WERI-Rb-1 (cell line): ENCODE measurements at regions not wholly inside any gene's neighbourhood (a gene's known extent, or its start where the extent isn't known, plus 50 kb on each side); places are given as distances from the start of the nearest gene placed in this dataset.
"Not testable (repeated sequence)": the region's sequence is repeated elsewhere in the genome, so short reads cannot be mapped to it uniquely, and the experiment has no call there.

ENCODE experiments used
- DNase-seq: peaks from one replicate; pipeline ENCODE4 v3.0.0-alpha.2; 2020
- H3K27ac ChIP-seq: fragments of 250-450 bp; sonication (Bioruptor Pico); 2 replicates; pipeline ENCODE4 v1.5.1; 2020; ENCODE audit warnings: mild to moderate bottlenecking, moderate library complexity
- H3K27me3 ChIP-seq: fragments of 250-450 bp; sonication (Bioruptor Pico); 2 replicates; pipeline ENCODE4 v1.5.1; 2021; ENCODE audit warnings: mild to moderate bottlenecking, low read depth, moderate library complexity; ENCODE audit not compliant: insufficient read depth, severe bottlenecking
- H3K36me3 ChIP-seq: fragments of 250-450 bp; sonication (Bioruptor Pico); 2 replicates; pipeline ENCODE4 v1.5.1; 2020; ENCODE audit warnings: mild to moderate bottlenecking, moderate library complexity
- H3K4me3 ChIP-seq: 2 replicates; pipeline ENCODE4 v1.5.1; 2011; ENCODE audit warnings: low read depth, mild to moderate bottlenecking, control low read depth, low read length
- H3K9me3 ChIP-seq: fragments of 250-450 bp; sonication (Bioruptor Pico); 2 replicates; pipeline ENCODE4 v1.5.1; 2021; ENCODE audit warnings: mild to moderate bottlenecking, moderate library complexity; ENCODE audit not compliant: severe bottlenecking
- CTCF ChIP-seq: IDR thresholded peaks from 2 replicates; pipeline ENCODE4 v1.5.1; 2011; ENCODE audit warnings: low read depth, mild to moderate bottlenecking, control low read depth, inconsistent platforms, low read length

DNA sequence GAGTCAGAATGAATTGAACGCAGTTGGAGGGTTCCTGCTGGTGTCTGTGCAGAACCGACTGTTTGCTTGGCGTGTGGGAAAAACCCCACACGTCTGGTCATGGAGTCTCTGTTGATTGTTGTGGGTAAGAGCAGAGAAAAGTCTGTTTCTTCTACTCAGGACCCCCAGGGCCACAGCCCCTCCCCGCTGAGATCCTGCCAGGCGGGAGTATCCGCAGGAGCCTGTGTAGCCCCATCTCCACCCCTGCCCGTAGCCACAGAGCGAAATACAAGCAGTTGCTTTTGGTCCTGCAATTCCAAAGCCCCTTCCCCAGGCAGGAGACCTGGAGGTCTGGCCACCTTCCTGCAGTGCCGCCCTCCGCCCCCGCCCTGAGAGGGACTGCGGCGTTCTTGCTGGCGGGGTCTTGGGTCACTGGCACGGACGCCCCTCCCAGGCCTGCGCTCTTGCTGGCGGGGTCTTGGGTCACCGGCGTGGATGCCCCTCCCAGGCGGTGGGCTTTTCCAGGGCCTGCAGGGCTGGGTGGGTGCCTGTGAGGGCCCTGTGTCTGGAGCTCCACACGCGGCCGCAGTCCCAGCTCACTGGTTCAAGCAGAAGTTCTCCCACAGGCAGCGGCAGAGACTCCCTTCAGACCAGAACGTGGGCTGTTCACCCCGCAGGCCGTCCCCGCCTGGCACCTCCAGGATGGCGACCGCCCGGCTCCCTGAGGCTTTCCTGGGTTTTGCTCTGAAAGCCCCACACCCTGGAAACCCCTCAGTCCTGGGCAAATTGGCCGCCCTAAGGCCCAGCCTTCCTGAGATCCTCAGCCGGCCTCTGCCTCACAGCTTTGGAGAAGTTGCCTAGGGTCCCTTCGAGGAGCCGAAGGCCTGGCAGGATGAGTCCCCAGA, 76.0 kb upstream of the CTDP1 start:
- Histone ChIP-seq H3K4me3 (no peak overlapping the region), H3K36me3 (no peaks in the 10 kb centered on the region), H3K27ac (no peak overlapping the region), H3K27me3 (no peaks in the 10 kb centered on the region), H3K9me3 (no peaks in the 10 kb centered on the region)
- no peak for DNase-seq
- no peak for TF ChIP-seq CTCF

DNA sequence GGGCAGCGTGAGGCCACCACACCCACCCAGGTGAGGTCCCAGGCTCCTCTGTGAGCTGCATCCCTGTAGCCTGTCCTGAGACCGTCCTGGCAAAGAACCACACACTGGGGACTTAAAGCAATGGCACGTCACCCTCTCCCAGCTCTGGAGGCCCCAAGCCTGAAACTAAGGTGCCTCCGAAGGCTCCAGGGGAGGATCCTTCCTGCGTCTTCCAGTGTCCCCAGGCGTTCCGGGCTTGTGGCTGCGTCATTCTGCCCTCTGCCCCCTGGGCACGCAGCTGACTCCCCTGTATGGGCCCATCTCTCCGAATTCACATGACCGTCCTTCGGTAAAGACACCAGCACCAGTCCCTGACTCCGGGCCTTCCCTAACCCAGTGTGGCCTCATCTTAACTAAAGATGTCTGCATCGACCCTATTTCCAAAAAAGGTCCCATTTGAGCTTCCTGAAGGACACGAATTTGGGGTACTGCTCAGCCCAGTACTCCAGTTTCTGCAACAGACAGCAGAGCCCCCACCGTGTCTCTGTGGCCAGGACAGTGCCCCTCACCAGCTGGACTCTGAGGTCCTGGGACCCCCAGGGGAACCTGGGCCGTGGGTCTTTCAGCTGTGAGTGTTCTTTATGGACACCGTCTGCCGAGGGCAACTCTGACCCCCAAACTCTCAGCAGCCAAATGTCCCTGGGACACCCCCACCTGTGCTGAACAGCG, 75.2 kb upstream of the CTDP1 start:
- Histone ChIP-seq H3K27ac (no peak overlapping the region), H3K36me3 (no peaks in the 10 kb centered on the region), H3K4me3 (no peak overlapping the region), H3K9me3 (no peaks in the 10 kb centered on the region), H3K27me3 (no peaks in the 10 kb centered on the region)
- no peak for DNase-seq
- TF ChIP-seq CTCF = no peak

GRCh38 chr18:79604913-79605880, 74.4 kb upstream of the CTDP1 start:
- H3K9me3 ChIP-seq = no peaks in the 10 kb centered on the region
- no peak overlapping the region for H3K27ac ChIP-seq
- H3K4me3 ChIP-seq = no peak overlapping the region
- TF ChIP-seq CTCF = no peak
- H3K27me3 ChIP-seq = no peaks in the 10 kb centered on the region
- H3K36me3 ChIP-seq = no peaks in the 10 kb centered on the region
- no peak for DNase-seq

DNA sequence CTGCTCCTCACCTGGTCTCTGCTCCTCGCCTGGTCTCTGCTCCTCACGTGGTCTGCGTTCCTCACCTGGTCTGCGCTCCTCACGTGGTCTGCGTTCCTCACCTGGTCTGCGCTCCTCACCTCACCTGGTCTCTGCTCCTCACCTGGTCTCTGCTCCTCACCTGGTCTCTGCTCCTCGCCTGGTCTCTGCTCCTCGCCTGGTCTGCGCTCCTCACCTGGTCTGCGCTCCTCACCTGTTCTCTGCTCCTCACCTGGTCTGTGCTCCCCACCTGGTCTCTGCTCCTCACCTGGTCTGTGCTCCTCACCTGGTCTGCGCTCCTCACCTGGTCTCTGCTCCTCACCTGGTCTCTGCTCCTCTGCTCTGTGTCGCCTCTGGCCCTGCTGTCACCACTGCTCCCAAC, 73.5 kb upstream of the CTDP1 start:
- not testable (repeated sequence) for H3K27ac ChIP-seq, H3K27me3 ChIP-seq, H3K36me3 ChIP-seq, H3K4me3 ChIP-seq, H3K9me3 ChIP-seq, DNase-seq

- H3K36me3 ChIP-seq = no peaks in the 10 kb centered on the region
- H3K27me3 ChIP-seq = no peaks in the 10 kb centered on the region
- no peaks in the 10 kb centered on the region for H3K9me3 ChIP-seq
- H3K27ac ChIP-seq = no peak overlapping the region
- H3K4me3 ChIP-seq = no peak overlapping the region
- TF ChIP-seq CTCF = no peak
- no peak for DNase-seq
Observed at GRCh38 chr18:79606621-79607331, 72.8 kb upstream of the CTDP1 start.
